HG02623 (cell line): ENCODE measurements at regions not wholly inside any gene's neighbourhood (a gene's known extent, or its start where the extent isn't known, plus 50 kb on each side); places are given as distances from the start of the nearest gene placed in this dataset.

Source experiments
- ATAC-seq: cut with Tn5 transposase; IDR thresholded peaks from one replicate; pipeline ENCODE4 v1.9.1; 2021; ENCODE audit warnings: moderate library complexity; ENCODE audit not compliant: unreplicated experiment

- ATAC-seq = no peak
These were observed 324.9 kb downstream of the CCDC85A start for GRCh38 chr2:56508662-56509061.

GRCh38 chr2:56510610-56511009, 326.8 kb downstream of the CCDC85A start:
- no peak for ATAC-seq

DNA sequence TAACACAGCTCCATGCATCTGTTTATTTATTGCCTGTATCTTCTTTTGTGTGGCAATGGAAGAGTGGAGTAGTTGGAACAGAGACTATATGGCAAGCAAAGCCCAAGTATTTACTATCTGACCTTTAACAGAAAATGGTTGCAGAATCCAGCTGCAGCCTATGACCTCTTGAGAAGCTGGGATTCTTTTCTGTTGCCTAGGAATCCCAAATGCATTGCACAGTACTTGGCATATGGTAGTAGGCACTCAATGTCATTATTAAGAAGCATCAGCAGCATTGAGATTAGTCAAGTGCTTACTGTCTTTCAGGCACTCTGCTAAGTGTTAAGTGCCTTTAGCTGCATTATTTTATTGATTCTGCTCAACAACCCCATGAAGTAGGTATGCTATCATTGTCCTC, 331.6 kb downstream of the CCDC85A start:
- no peak for ATAC-seq

DNA sequence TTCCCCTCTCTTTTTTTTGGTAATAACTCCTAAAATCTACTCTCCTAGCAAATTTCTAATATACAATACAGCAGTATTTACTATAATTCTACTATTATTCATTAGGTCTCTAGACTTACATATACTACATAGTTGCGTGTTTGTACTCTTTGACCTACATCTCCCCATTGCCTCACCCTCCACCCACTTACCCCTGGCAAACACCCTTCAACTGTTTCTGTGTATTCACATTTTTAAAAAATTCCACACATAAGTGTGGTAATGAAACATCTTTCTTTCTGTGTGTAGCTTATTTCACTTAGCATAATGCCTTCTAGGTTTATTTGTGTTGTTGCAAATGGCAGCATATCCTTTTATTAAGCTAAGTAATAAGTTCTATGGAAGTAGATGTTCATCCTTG, 336.0 kb downstream of the CCDC85A start:
- ATAC-seq = no peak

GRCh38 chr2:56522605-56523089, 338.9 kb downstream of the CCDC85A start:
- ATAC-seq = no peak

- ATAC-seq = no peak
These were observed 340.0 kb downstream of the CCDC85A start for GRCh38 chr2:56523816-56524215.

DNA sequence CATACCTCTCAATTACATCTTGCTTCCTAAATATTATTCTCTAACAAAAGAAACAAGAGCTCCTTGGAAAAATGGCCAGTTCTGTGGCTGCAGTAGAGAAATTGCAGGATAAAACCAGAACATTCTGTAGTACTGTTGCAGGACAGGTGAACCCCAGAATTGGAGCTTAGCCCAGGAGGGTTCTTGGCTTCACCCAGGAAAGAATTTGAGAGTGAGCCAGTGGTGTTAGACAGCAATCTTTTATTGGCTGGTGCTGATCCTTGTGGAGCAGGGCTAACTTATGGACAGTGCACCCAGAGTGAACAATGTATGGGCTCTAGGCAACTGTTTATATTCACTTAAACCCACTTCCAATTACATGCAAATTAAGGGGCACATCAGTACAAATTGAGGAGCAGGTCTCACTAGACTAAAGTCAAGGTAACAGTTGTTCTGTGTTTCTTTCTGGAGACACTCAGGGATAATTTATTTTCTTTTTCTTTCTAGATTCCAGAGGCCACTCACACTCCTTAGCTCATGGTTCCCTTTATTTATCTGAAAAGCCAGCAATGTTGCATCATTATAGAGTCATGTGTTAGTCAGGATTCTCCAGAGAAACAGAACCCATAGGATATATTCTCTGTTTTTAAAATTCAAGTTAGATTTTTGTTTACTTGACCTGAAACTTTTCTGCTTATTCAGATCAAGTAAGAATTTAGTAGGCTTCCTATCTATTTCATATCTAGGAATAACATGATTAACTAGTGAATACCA, 348.1 kb downstream of the CCDC85A start:
- ATAC-seq = no peak

DNA sequence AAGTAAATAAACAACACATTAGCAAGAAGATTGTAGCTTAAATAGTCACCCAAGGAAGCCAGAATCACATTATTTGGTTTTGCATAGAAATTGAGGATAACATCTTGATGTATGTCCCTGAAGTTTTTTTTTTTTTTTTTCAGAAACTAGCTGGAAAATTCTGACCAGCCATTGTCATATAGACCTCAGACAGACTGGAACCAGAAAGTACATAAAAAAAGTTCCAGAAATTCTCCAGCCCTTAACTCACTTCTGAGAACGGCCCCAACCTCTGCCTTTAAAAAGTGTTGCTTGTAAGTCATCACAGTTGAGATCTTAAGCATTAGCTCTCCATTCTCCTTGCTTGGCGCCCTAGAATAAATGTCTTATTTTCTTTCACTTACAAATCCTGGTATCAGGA, 350.5 kb downstream of the CCDC85A start:
- no peak for ATAC-seq

DNA sequence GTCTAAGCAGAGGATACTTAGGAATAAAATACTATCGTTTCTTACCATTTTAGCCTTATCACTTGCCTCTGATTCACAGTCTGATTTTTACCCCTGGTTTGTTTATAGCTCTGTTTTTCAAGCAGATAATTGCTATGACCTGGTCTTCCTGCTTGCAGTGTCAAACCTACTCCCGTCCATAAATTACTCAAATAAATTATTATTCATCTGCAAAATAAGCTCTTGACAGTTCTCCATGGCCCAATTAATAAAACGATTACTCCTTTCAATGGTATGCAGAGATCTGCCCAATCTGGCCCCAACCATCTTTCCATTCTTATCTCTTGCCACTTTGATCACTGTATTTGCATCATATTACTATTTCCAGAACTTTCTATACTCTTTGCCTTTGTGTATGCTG, 354.0 kb downstream of the CCDC85A start:
- no peak for ATAC-seq

GRCh38 chr2:56539618-56540017, 355.8 kb downstream of the CCDC85A start:
- ATAC-seq = no peak

DNA sequence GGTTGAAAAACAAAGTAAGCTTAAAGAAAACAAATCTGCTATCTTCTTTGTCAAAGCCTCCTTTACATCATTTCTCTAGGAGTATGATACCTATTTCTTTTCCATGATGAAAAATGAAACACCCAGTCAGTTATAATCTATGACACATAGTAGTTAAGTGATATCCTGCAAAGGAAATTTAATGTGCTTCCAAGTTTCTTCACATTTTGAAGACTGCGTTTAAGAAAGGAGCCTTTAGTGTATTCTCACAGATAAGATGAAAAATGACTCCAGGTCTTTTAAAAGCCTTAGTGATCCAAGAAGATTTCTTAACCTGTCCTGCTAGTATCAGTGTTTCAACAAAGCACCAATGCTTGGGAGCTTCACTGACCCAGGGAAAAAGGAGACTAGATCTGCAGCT, 356.7 kb downstream of the CCDC85A start:
- ATAC-seq = no peak

- ATAC-seq = no peak
These were observed 357.1 kb downstream of the CCDC85A start for GRCh38 chr2:56540916-56541315.

DNA sequence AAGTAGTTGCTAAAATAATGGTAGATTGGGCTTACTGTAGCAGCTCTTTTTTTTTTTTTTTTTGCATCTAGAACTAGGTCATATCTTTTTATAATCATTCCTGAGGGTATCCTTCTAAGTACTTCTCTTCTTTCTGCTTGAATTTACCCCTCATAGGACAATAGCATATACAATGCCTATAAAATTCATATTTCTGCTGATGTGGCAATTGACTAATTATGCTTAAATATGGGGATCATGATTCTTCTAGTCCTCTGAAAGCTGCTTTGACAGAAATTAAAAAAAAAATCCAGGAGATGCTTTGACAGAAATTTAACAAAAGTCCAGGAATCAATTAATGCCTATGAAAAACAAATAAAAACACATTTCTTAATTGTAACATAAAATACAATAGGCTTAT, 358.4 kb downstream of the CCDC85A start:
- ATAC-seq = no peak

DNA sequence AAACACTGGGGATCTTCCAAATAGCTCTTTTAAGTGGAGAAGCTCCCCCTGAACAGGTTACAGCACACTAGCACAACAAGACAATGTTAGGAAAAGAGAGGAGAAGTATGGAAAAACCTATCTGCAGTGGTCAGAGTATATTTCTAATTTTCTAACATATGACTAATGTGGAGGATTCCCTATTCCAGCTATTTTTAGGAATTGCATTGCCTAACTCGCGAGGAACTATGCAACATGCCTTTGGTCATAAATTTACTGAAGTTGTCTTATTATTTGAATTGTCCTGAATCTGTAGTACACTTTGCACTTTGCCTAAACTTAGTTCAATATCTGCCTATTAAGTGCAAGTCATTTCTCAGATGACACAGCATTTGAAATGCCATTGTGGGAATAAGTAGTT, 381.4 kb downstream of the CCDC85A start:
- ATAC-seq = no peak

GRCh38 chr2:56571074-56571473, 387.3 kb downstream of the CCDC85A start:
- ATAC-seq = no peak

GRCh38 chr2:56576001-56576400, 392.2 kb downstream of the CCDC85A start:
- ATAC-seq = no peak

DNA sequence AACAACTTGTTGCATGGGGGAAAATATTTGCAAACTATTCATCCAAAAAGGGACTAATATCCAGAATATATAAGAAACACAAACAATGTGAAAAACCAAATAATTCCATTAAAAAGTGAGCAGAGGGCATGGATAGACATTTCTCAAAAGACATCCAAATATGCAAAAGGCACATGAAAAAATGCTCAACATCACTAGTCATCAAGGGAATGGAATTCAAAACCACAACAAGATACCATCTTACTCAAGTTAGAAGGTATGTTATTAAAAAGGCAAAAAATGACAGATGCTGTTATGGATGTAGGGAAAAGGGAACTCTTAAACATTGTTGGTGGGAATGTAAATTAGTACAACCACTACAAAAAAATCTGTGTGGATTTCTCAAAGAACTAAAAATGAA, 396.5 kb downstream of the CCDC85A start:
- no peak for ATAC-seq

GRCh38 chr2:56582570-56582969, 398.8 kb downstream of the CCDC85A start:
- ATAC-seq = no peak

- no peak for ATAC-seq
These were observed 400.1 kb downstream of the CCDC85A start for GRCh38 chr2:56583796-56584315.

DNA sequence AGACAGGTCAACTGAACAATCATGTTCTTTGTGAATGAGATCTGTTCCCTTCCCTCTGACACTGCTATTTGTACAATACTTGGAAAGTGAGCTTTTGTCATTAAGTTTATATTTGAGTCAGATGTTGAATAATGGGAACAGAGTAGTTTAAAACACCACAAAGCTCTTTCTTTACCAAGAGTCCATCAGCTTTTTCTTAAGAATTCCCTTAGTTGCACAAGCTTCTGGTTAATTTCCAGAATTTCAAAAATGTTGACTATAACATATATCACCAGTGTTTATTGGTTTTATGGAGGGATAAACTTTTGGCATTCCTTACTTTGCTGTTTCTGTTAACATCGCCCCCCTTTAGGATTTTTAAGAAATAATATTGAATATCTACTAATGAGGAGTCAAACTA, 403.7 kb downstream of the CCDC85A start:
- ATAC-seq = no peak

- no peak for ATAC-seq
These were observed 405.4 kb downstream of the CCDC85A start for GRCh38 chr2:56589194-56589593.

DNA sequence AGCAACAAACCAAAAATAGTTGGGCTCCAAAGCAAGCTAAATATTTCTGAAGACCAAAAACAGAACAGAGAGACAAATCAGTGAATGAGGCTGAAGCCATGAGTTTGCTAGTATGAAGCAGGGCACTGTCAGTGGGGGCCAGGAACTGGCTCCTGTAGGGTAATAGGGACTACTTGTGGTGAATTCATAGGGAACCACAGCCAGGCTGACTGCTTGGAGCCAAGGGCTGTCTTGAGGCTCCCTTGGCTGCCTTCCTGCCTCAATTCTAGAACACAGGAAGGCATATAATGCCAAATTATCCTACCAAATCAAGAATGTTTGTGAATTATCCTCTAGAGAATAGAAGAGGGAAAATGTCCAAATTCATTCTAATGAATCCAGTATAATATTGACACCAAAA, 406.0 kb downstream of the CCDC85A start:
- ATAC-seq = no peak

- ATAC-seq = no peak
These were observed 406.8 kb downstream of the CCDC85A start for GRCh38 chr2:56590611-56591010.
